ENCODE measurements at regions not wholly inside any gene's neighbourhood (a gene's known extent, or its start where the extent isn't known, plus 50 kb on each side); places are given as distances from the start of the nearest gene placed in this dataset.

GRCh38 chr16:16997349-16997748, 473.4 kb downstream of the XYLT1 start:
- TF ChIP-seq SMC3 (IDR thresholded peaks at IDR 0.05; ENCODE audit: low read depth, low read length) (no peak), CEBPB (IDR thresholded peaks at IDR 0.05; ENCODE audit: low read depth, low read length) (no peak), RFX5 (IDR thresholded peaks at IDR 0.05; ENCODE audit: low read depth, low read length) (no peak), NFE2L2 (IDR thresholded peaks at IDR 0.05; ENCODE audit: low read depth, low read length) (no peak), RCOR1 (IDR thresholded peaks at IDR 0.05; ENCODE audit: insufficient replicate concordance, low read length) (no peak), RAD21 (IDR thresholded peaks at IDR 0.05; ENCODE audit: low read length) (no peak), CHD1 (IDR thresholded peaks at IDR 0.05; ENCODE audit: low read depth, low read length) (no peak), BHLHE40 (IDR thresholded peaks at IDR 0.05; ENCODE audit: low read depth, low read length) (no peak), POLR2A (IDR thresholded peaks at IDR 0.05; ENCODE audit: low read depth, low read length) (no peak), ELK1 (IDR thresholded peaks at IDR 0.05; ENCODE audit: borderline replicate concordance, low read depth, low read length) (no peak), MAZ (IDR thresholded peaks at IDR 0.05; ENCODE audit: borderline replicate concordance, low read depth, low read length) (no peak), USF2 (IDR thresholded peaks at IDR 0.05; ENCODE audit: low read depth, low read length) (no peak), MXI1 (IDR thresholded peaks at IDR 0.05; ENCODE audit: borderline replicate concordance, low read depth, low read length) (no peak), MAFK (IDR thresholded peaks at IDR 0.05; ENCODE audit: low read depth, low read length) (no peak), FOS (IDR thresholded peaks at IDR 0.05; ENCODE audit: low read depth, low read length) (no peak)
- intact Hi-C loops (cut with micrococcal nuclease): no loop called here
- no peak overlapping the region for H2AFZ ChIP-seq (replicated peaks; ENCODE audit: low read length, poor library complexity)
- H3K23ac ChIP-seq (ENCODE audit: low read depth, low read length): no peak overlapping the region
- H4K20me1 ChIP-seq (ENCODE audit: insufficient read depth, low read length): no peaks in the 10 kb centered on the region
- 60% methylated on average over 2 of the region's 6 CpGs; no CpG with 5 or more reads in 1 of the 2 experiments for WGBS, 2 experiments (ENCODE audit: extremely low coverage in 2 of 2, insufficient read length in 1 of 2)
- H2AK5ac ChIP-seq (ENCODE audit: low read depth, low read length): no peak overlapping the region
- dilution Hi-C loops (cut with HindIII; ENCODE audit: low sequenced_read_pairs, unreplicated experiment): no loop called here
- H2BK15ac ChIP-seq (ENCODE audit: low read depth, low read length): no peak overlapping the region
- no peak overlapping the region for H3K4me2 ChIP-seq (ENCODE audit: low read depth, low read length)
- H3K79me1 ChIP-seq (ENCODE audit: low read depth in 1 of 2, low read length in 2 of 2): no peaks in the 10 kb centered on the region
- H2BK120ac ChIP-seq (ENCODE audit: low read depth, low read length): no peak overlapping the region
- no peak overlapping the region for H4K91ac ChIP-seq (ENCODE audit: insufficient read depth, low read depth, low read length)
- no peak for DNase-seq
- H3K4me1 ChIP-seq (ENCODE audit: control insufficient read depth, insufficient read depth, low read length): no peaks in the 10 kb centered on the region
- no peak overlapping the region for H3K14ac ChIP-seq (replicated peaks; ENCODE audit: low read depth, low read length)
- H3K18ac ChIP-seq (ENCODE audit: low read depth, low read length): no peak overlapping the region
- no peak overlapping the region for H2AK9ac ChIP-seq (replicated peaks; ENCODE audit: low read depth, low read length, poor library complexity)
- no peak overlapping the region for H2BK5ac ChIP-seq (ENCODE audit: low read depth, low read length, poor library complexity, severe bottlenecking)
- H3K27ac ChIP-seq (ENCODE audit: insufficient read depth, low read length): no peak overlapping the region
- BruUV-seq (replicated peaks): no TSS peak
- H3K4ac ChIP-seq (ENCODE audit: low read depth, low read length): no peak overlapping the region
- no peak overlapping the region for H2BK20ac ChIP-seq (ENCODE audit: low read depth, low read length)
- H3K9me1 ChIP-seq (ENCODE audit: insufficient read depth, low read length): no peaks in the 10 kb centered on the region
- no peaks in the 10 kb centered on the region for H3K27me3 ChIP-seq (ENCODE audit: control insufficient read depth, insufficient read depth, low read length)
- ChIA-PET CTCF (interaction anchor here (0.6 to 1.1 kb wide), 2 partner anchors 22 to 77 kb away, joined by 4 to 5 read pairs; no protein-coding TSS in a partner anchor), POLR2A (ENCODE audit: unreplicated experiment) (no interaction called here)
- H3K4me3 ChIP-seq (ENCODE audit: insufficient read depth, low read depth, low read length): no peak overlapping the region
- no peak overlapping the region for H3K9ac ChIP-seq (ENCODE audit: low read depth, low read length)
- no peak overlapping the region for H4K8ac ChIP-seq (ENCODE audit: low read depth in 2 of 2, low read length in 2 of 2)
- H3K56ac ChIP-seq (ENCODE audit: extremely low read depth, insufficient read depth, low read length): no peak overlapping the region
- in situ Hi-C loops (cut with MboI; ENCODE audit: low sequenced_read_pairs): no loop called here
- no peaks in the 10 kb centered on the region for H3K36me3 ChIP-seq (ENCODE audit: control insufficient read depth, insufficient read depth, low read length)
- peaks cover 8% of the 10 kb centered on the region; the same call in 1 of the 2 replicates for H3K9me3 ChIP-seq (ENCODE audit: control insufficient read depth, insufficient read depth, low read length)
- no peak for ATAC-seq (ENCODE audit: low read depth)
- H4K5ac ChIP-seq (ENCODE audit: low read depth, low read length): no peak overlapping the region
